LNCAP (cell line): ENCODE measurements at regions not wholly inside any gene's neighbourhood (a gene's known extent, or its start where the extent isn't known, plus 50 kb on each side); places are given as distances from the start of the nearest gene placed in this dataset.

Experiments used
- CTCF ChIP-seq: fragments of 450-650 bp; IDR thresholded peaks from 2 replicates; pipeline ENCODE4 v1.5.1; 2017; ENCODE audit warnings: mild to moderate bottlenecking

- no peak for TF ChIP-seq CTCF
These were observed 341.6 kb upstream of the SFSWAP start for GRCh38 chr12:131369094-131369845.

- TF ChIP-seq CTCF, result no peak
These were observed 340.6 kb upstream of the SFSWAP start for GRCh38 chr12:131370321-131370720.

GRCh38 chr12:131370791-131371347, 340.0 kb upstream of the SFSWAP start:
- no peak for TF ChIP-seq CTCF

GRCh38 chr12:131371401-131372170, 339.3 kb upstream of the SFSWAP start:
- no peak for TF ChIP-seq CTCF

- no peak for TF ChIP-seq CTCF
These were observed 338.8 kb upstream of the SFSWAP start for GRCh38 chr12:131372171-131372475.

- TF ChIP-seq CTCF, result no peak
These were observed 338.1 kb upstream of the SFSWAP start for GRCh38 chr12:131372706-131373195.

GRCh38 chr12:131375261-131375971, 335.5 kb upstream of the SFSWAP start:
- no peak for TF ChIP-seq CTCF
